TTC549 (cell line): ENCODE measurements at regions not wholly inside any gene's neighbourhood (a gene's known extent, or its start where the extent isn't known, plus 50 kb on each side); places are given as distances from the start of the nearest gene placed in this dataset.
"Not testable (repeated sequence)": the region's sequence is repeated elsewhere in the genome, so short reads cannot be mapped to it uniquely, and the experiment has no call there.

ENCODE experiments used
- FAIRE-seq: peaks from 2 replicates; lab custom pipeline; 2012; peaks lifted over from hg19 to GRCh38; lab: Jason Lieb, UNC

GRCh38 chr13:71382285-71382684, 484.7 kb downstream of the DACH1 start:
- no peak for FAIRE-seq

GRCh38 chr13:71380191-71380590, 486.8 kb downstream of the DACH1 start:
- no peak for FAIRE-seq

DNA sequence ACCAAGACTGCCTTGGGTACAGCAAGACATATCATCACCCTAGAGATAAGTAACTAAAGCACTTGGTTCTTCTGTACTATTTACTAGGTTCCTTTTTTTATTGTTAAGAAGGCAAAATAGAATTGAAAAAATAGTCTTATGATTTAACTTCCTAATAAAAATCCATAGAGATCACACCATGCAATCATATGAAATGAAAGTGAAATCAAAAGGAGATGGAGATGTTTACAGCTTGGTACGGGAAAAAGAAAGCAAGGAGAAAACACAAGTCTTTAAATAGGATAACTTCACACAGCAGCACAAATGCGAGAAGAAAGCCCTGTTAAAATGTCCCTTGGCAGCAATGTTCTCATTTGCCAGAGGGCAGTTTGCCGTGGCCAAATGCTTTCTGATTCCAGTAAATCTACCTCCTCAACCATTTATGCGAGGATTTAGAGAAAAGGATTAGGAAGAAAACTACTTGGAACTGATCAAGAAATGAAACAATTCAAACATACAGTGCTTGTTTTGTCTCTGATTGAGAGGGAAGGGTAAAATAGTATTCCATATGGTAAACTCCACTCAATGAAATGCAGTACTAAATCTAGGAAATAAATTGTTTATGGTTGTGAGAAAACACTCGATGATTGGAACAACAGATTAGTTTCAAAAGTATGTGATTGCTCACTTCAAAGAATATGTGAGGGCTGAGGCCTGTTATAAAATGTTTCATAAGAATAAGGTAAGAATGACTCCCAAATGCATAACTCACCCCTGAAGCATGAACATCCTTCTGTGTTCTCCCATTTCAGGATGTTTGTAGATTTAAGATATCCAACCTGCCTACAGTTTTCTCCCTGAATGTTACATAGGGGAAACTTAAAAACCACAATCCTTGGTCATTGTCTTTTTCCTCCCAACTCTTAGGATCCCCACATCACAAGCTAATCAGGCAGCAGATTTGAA, 487.8 kb downstream of the DACH1 start:
- FAIRE-seq, result no peak

DNA sequence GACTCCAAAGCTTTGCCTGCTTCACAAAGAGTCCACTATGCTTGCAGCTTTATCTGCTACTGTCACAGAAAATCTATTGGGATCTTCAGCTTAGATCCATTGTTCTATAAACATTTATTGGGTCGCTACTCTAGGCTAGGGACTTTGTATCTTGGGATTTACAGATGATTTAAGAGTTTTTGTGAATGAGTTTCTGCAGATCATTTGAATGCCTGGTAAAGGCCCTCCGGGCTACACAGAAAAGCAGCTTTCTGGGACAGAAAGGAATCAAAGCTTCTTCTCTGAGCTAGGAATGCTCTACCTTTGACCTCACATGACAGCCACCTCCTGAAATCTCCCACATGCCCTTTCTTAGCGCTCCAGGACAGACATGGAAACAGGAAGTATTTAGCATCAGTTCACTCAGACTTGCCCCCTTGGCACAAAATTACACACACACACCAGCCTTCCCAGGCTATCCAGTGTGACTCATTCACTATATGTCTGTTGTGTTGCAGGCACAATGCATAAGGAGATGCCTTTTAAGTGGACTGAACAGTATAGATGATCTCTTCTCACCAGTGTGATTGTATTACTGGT, 492.4 kb downstream of the DACH1 start:
- FAIRE-seq, result no peak

DNA sequence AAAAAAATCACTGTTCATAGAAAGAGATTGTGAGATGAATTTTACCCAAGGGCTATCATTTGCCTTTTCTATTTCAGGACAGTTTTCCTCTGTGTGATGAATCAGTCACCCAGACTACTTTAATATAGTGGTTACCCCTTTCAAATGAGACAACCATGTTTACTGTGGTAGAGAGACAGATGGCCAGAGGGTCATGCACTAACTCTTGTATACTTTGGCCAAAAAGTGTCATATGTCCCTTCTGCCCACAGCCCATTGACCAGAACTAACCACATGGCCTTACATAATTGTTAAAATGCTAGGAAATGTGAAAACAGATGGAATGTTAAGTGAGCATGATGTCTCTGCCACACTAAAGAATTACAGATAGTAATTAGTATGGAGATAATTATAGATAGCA, 498.7 kb downstream of the DACH1 start:
- no peak for FAIRE-seq

DNA sequence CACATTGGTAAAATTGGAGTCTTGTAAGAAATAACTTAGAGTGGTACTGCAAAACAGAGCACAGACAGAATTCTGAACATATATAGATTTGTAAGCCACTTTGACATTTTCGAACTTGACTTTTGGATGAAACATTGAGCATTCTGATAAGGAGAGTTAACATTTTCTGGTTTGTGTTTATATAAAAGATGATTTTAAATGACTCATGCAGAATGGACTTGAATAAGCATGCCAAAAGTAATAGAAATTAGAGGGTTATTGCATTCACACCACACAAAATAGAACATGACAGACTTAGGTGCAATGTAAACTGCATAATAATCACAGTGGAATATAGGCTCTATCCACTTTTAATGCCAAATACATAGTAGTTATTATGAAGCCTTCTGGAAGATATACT, 507.0 kb downstream of the DACH1 start:
- no peak for FAIRE-seq

DNA sequence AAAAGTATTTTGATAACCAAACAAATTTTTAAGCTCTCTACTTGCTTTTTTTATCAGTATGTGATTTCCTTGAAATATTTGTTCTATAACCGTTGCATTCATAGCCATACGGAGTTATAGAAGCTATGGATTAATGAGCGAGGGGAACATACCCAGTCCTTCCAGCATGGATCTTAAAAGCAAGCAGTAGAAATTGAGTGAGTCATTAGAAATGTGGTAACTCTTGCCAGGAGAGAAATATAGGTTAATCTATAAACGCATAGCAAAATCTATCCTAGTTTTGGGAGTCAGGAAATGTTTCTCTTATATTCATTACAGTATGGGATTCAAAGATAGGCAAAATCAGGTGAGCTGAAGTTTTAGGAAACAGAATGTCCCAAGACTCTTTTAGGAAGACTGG, 507.4 kb downstream of the DACH1 start:
- FAIRE-seq, result no peak

DNA sequence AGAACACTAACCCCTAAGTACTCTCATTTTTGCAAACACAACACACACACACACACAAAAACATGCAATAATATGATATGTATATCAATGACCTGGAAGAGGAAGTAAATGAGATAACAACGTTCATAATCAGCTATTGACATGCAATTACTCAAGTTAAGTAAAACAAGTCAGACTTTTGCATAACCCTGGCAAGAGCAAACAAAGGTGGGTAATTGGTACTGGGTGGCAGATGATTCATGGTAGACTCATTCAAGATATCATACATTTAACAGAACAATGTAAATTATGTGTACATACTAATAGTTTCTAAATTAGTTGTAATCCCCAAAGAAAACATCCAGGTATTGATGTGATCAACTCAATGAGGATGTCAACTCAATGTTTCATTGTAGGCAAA, 508.8 kb downstream of the DACH1 start:
- no peak for FAIRE-seq

GRCh38 chr13:71355010-71355409, 512.0 kb downstream of the DACH1 start:
- no peak for FAIRE-seq

- no peak for FAIRE-seq
Observed at GRCh38 chr13:71350886-71351285, 516.1 kb downstream of the DACH1 start.

DNA sequence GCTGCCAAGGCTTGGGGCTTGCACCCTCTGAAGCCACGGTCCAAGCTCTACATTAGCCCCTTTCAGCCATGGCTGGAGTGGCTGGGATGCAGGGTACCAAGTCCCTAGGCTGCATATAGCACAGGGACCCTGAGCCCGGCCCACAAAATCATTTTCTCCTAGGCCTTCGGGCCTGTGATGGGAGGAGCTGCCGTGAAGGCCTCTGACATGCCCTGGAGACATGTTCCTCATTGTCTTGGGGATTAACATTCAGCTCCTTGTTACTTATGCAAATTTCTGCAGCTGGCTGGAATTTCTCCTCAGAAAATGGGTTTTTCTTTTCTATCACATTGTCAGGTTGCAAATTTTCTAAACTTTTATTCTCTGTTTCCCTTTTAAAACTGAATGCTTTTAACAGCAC, 521.1 kb downstream of the DACH1 start:
- not testable (repeated sequence) for FAIRE-seq

- no peak for FAIRE-seq
Observed at GRCh38 chr13:71339736-71340135, 527.3 kb downstream of the DACH1 start.

DNA sequence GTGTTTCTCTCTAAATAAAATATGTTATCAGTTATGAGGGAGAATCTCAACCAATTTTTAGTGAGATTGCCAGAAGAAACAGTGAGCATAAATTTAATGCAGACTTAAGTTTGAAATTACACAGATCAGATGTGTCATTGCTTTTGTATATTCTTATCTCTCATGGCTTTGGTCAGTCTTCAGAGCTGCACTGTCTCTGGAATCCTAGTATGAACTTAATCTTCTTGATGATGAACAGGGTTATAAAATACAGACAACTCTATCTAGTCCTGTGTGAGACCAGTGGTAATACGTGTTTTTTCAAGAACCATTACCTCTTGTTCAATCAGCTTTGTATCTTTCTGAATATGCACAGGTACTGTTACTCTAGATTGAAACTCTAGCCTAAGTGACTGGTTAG, 528.0 kb downstream of the DACH1 start:
- FAIRE-seq, result no peak

DNA sequence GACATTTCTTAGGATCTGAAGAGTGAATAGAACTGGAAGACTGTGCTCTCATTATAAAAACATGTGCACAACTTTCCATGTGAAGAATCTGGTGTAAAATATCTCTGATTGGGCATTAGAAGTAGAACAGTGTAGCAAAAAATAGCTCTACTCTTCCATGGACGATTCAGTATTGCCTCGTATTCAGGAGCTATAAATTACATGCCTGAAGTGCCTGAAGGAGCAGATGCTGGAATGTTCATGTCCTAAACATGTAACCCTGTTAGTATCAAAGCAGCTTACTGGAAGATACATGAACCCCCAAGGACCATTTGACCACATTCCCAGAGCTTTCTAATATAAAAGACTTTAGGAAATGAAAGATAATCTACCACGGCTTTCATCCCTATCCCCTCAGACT, 528.9 kb downstream of the DACH1 start:
- FAIRE-seq, result no peak

DNA sequence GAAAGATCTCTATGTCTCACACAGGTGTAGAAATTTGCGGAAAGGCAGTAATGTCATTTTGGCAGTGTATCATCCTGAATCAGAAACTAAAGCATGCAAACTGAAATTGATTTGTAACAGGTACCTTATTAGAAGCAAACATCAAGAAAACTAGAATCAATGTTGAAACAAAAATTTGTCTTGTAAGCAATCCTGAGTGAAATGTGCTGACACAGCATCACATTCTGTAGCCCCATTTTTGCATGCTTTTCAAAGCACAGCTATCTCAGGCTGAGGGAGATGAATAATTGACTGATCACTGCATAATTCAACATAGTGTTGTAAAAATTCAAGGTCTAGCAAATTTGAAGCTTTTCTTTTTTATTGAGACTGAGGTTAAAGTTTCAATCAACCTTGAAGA, 539.7 kb downstream of the DACH1 start:
- FAIRE-seq, result no peak

DNA sequence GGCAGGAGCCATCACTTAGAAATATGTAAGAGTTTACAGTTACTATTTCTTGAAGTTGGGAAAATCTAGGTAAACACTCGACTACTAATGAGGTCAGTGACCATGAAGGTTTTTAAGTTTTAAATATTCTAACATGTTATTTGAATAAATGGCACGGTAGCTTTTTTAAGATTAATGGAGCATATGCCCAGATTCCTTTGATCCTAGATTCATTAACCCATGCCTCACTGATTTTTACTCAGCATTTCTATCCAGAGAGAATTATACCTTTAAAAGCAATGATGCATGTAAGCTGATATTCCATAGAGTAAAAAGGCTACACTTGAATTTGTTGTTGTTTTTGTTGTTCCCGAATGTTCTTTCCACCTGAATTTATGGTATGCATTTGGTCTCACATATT, 541.4 kb downstream of the DACH1 start:
- FAIRE-seq, result no peak

- FAIRE-seq, result no peak
Observed at GRCh38 chr13:71323266-71323665, 543.7 kb downstream of the DACH1 start.

DNA sequence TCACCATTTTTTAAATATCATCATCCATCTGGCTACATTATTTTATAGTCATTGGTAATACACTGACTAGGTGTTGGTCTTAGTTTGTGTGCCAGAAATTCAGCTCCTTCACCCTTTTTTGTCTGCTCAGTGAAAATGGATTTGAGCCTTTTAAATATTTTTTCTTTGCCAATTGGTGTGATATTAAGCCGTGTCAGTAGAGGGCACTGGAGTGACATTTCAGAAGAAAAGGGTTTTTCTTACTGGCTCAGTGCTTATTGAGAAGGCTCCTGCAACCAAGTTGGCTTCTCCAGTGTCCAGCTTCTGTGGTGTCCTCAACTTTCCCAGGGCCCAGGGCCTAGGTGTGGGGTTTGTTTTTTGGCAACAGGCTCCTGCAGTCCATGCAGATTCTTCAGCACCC, 546.6 kb downstream of the DACH1 start:
- no peak for FAIRE-seq

- no peak for FAIRE-seq
Observed at GRCh38 chr13:71316792-71317363, 550.1 kb downstream of the DACH1 start.

DNA sequence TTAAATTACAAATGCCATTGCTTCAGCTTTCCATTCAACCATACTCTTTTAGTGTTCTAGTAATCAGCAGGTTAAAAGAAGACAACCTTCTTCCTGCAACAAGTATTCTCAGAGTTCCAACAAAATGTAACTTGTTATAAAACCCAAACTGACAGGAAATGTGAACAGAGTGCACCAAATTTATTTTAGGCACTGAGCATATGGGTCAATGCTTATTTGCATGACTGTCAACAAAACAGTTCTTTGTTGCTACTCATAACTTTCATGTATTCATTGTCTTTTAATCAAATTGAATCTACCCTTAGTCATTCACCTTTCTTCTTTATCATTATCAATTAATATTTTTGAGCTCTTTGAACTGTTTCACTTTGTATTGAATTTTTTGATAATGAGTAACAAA, 554.1 kb downstream of the DACH1 start:
- FAIRE-seq, result no peak

DNA sequence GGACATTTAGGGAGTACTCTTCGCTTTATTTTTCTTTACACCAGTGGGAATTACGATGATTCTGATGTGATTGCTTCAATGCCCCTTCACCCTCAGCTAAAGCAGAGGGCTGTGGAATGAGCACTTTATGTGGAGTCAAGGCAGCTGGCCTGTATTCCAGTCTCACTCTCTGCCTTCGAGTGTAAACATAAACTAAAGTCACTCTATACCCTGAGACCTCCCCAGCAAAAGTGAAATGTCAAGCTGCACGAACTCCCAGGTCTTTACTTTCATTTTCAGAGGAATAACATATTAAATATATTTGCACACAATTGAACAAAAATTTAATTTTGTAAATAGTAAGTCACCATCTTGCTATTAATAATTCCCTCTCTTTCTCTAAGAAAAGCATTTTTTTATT, 557.1 kb downstream of the DACH1 start:
- no peak for FAIRE-seq

DNA sequence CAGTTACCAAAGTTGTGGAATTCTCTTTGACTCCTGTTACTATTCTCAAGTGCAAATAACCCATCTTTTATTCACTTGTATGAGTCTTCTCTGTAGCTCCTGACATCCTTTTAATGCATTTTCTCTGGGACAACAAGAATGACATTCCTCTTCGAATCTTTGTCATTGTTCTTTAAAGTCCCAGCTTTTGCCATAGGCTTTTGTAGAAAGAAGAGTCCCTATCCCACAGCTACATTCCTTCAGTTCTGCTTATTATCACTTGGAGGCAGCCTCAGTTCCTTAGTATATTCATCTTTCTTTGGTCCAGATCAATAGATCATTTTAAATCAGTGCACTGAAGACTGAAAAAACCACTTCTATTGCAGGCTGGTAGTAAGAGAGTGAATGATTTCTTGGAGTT, 560.2 kb downstream of the DACH1 start:
- FAIRE-seq, result no peak

DNA sequence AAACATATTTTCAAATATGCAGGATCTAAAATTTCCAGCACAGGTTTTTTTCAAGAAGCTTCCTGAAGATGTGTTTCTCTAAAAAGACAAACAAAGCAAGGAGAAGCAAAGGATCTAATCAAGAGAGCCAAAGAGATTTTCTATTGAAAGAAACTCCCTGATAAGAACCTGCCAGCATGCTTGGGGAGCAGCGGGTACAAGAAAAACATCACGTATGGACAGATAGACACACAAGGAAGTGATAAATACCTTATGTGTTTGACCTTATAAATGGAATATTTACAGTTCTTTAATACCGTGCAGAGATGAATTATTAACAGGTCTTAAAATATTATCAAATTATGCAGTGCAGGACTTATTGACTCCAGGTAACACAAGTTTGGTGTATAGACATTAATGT, 562.1 kb downstream of the DACH1 start:
- no peak for FAIRE-seq

- FAIRE-seq, result no peak
Observed at GRCh38 chr13:71303144-71303543, 563.9 kb downstream of the DACH1 start.
